Trophoblast cell (in vitro differentiated cells and primary cell): ENCODE measurements at regions not wholly inside any gene's neighbourhood (a gene's known extent, or its start where the extent isn't known, plus 50 kb on each side); places are given as distances from the start of the nearest gene placed in this dataset.

Experiments
- DNase-seq, 2 donors: peaks; one replicate each; pipeline ENCODE4 v3.0.0-alpha.2; 2016
- H2AFZ ChIP-seq: 2 replicates; pipeline ENCODE4 v1.6.1; 2013; ENCODE audit warnings: low read length, moderate library complexity, mild to moderate bottlenecking; ENCODE audit not compliant: insufficient read depth, poor library complexity
- H2AK5ac ChIP-seq: 2 replicates; pipeline ENCODE4 v1.6.1; 2013; ENCODE audit warnings: mild to moderate bottlenecking, low read length
- H2BK120ac ChIP-seq: 2 replicates; pipeline ENCODE4 v1.6.1; 2013; ENCODE audit warnings: low read length, mild to moderate bottlenecking, moderate library complexity; ENCODE audit not compliant: insufficient read depth, poor library complexity
- H2BK12ac ChIP-seq: 2 replicates; pipeline ENCODE4 v1.6.1; 2013; ENCODE audit warnings: mild to moderate bottlenecking, low read length, moderate library complexity
- H2BK5ac ChIP-seq: 2 replicates; pipeline ENCODE4 v1.6.1; 2013; ENCODE audit warnings: low read length, low read depth, moderate library complexity, mild to moderate bottlenecking; ENCODE audit not compliant: poor library complexity
- H3K14ac ChIP-seq: 2 replicates; pipeline ENCODE4 v1.6.1; 2013; ENCODE audit warnings: mild to moderate bottlenecking, low read length
- H3K18ac ChIP-seq: 2 replicates; pipeline ENCODE4 v1.6.1; 2013; ENCODE audit warnings: mild to moderate bottlenecking, low read length
- H3K23ac ChIP-seq: 2 replicates; pipeline ENCODE4 v1.6.1; 2013; ENCODE audit warnings: low read length
- H3K27ac ChIP-seq: 2 replicates; pipeline ENCODE4 v1.5.1; 2013; ENCODE audit warnings: low read depth, mild to moderate bottlenecking, inconsistent platforms, low read length, moderate library complexity
- H3K27me3 ChIP-seq: 2 replicates; pipeline ENCODE4 v1.6.1; 2013; ENCODE audit warnings: inconsistent platforms, mild to moderate bottlenecking, low read length, moderate library complexity; ENCODE audit not compliant: insufficient read depth
- H3K36me3 ChIP-seq, 2 experiments: 1 replicate in 1 of 2; 2 replicates in 1 of 2; pipeline ENCODE4 v1.6.1; 2013; ENCODE audit warnings: low read length in 2 of 2, mild to moderate bottlenecking in 2 of 2, moderate library complexity in 1 of 2; ENCODE audit not compliant: insufficient read depth in 2 of 2, control insufficient read depth in 1 of 2
- H3K4ac ChIP-seq: 2 replicates; pipeline ENCODE4 v1.6.1; 2013; ENCODE audit warnings: low read depth, mild to moderate bottlenecking, low read length, moderate library complexity
- H3K4me1 ChIP-seq, 2 experiments: 1 replicate in 1 of 2; 2 replicates in 1 of 2; pipeline ENCODE4 v1.6.1; 2013; ENCODE audit warnings: low read length in 2 of 2, mild to moderate bottlenecking in 2 of 2, moderate library complexity in 1 of 2; ENCODE audit not compliant: insufficient read depth in 2 of 2, control insufficient read depth in 1 of 2
- H3K4me2 ChIP-seq: 2 replicates; pipeline ENCODE4 v1.6.1; 2013; ENCODE audit warnings: inconsistent platforms, mild to moderate bottlenecking, low read length, moderate library complexity
- H3K4me3 ChIP-seq: 2 replicates; pipeline ENCODE4 v1.5.1; 2013; ENCODE audit warnings: mild to moderate bottlenecking, low read depth, low read length, inconsistent platforms
- H3K79me1 ChIP-seq: one replicate; pipeline ENCODE4 v1.6.1; 2013; ENCODE audit warnings: low read length
- H3K79me2 ChIP-seq: 2 replicates; pipeline ENCODE4 v1.6.1; 2013; ENCODE audit warnings: low read length, mild to moderate bottlenecking; ENCODE audit not compliant: control insufficient read depth, insufficient read depth, poor library complexity
- H3K9ac ChIP-seq: 2 replicates; pipeline ENCODE4 v1.6.1; 2013; ENCODE audit warnings: mild to moderate bottlenecking, low read length
- H3K9me3 ChIP-seq: 2 replicates; pipeline ENCODE4 v1.6.1; 2013; ENCODE audit warnings: low read depth, mild to moderate bottlenecking, control low read depth, inconsistent platforms, low read length; ENCODE audit not compliant: insufficient read depth
- H4K12ac ChIP-seq: 2 replicates; pipeline ENCODE4 v1.6.1; 2013; ENCODE audit warnings: low read depth, mild to moderate bottlenecking, low read length, moderate library complexity
- H4K8ac ChIP-seq: 2 replicates; pipeline ENCODE4 v1.6.1; 2013; ENCODE audit warnings: low read depth, mild to moderate bottlenecking, low read length, moderate library complexity
- H4K91ac ChIP-seq: one replicate; pipeline ENCODE4 v1.6.1; 2013; ENCODE audit warnings: low read depth, mild to moderate bottlenecking, low read length, moderate library complexity
- WGBS: extraction: QIAGEN DNeasy Blood & Tissue Kit; methylation state at CpG from one replicate; pipeline ENCODE4 v1.1.7; 2013; ENCODE audit warnings: missing lambda C conversion rate; ENCODE audit not compliant: insufficient read length, insufficient coverage; ENCODE audit errors: extremely low coverage; 5-methylcytosine and 5-hydroxymethylcytosine counted together

GRCh38 chr13:60981407-60981806, 434.2 kb downstream of the PCDH20 start:
- Histone ChIP-seq H3K79me1 (no peaks in the 10 kb centered on the region), H3K36me3 (no peaks in the 10 kb centered on the region), H3K79me2 (no peaks in the 10 kb centered on the region), H3K18ac (no peak overlapping the region), H2BK12ac (no peak overlapping the region), H3K27me3 (no peaks in the 10 kb centered on the region), H3K4me3 (no peak overlapping the region), H3K4me1 (no peaks in the 10 kb centered on the region), H2AFZ (no peak overlapping the region), H3K14ac (no peak overlapping the region), H3K4ac (no peak overlapping the region), H2AK5ac (no peak overlapping the region), H2BK120ac (no peak overlapping the region), H4K8ac (no peak overlapping the region), H3K23ac (no peak overlapping the region), H2BK5ac (no peak overlapping the region), H3K9ac (no peak overlapping the region), H3K9me3 (peaks cover 2% of the 10 kb centered on the region), H4K91ac (no peak overlapping the region), H3K27ac (no peak overlapping the region), H3K4me2 (no peak overlapping the region), H4K12ac (no peak overlapping the region)
- DNase-seq, result no peak
- no CpG with 5 or more reads among the region's 3 CpGs for WGBS

DNA sequence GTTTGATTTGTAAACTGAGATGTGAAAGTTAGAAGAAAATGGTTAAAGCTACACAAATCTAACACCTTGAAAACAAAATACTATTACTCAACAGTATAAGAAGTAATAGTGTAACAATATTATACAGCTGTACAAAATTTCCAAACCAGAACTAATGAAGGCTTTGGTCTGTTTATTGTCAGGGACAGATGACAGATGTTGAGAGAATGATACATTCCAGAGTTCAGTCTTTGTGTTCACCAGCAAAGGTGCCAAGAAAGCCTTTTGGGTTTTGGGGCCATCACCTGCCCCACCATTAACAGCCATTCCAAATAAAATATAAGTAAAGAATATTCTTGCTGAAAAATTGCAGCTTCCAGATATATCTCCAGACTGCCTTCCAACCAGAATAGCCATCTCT, 439.3 kb downstream of the PCDH20 start:
- Histone ChIP-seq H3K27me3 (no peaks in the 10 kb centered on the region), H3K23ac (no peak overlapping the region)
- DNase-seq, result no peak

DNA sequence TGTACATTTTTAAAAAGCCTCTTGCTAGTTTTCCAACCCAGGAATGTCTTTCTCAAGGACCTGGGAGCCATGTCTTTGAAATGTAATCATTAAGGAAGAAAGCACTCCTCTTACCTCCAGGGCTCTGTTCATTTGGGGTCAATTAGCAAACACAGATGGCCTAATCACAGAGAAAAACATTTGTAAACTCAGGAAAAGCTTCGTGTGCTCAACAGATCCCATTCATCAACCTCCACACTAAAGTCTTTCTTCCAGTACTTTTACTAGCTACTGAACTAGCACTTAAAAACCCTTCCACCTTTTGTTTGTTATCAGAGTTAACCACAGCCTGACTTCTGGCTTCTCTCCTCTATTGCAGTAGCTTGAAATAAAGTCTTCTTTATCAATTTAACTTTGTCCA, 441.4 kb downstream of the PCDH20 start:
- H4K91ac ChIP-seq, result no peak overlapping the region
- H3K14ac ChIP-seq, result no peak overlapping the region
- H3K36me3 ChIP-seq, result no peaks in the 10 kb centered on the region
- H2BK5ac ChIP-seq, result no peak overlapping the region
- no peak overlapping the region for H2BK12ac ChIP-seq
- H3K4ac ChIP-seq, result no peak overlapping the region
- peaks cover 2% of the 10 kb centered on the region for H3K79me1 ChIP-seq
- no CpG with 5 or more reads among the region's 1 CpG for WGBS
- no peak overlapping the region for H4K12ac ChIP-seq
- H4K8ac ChIP-seq, result no peak overlapping the region
- H3K79me2 ChIP-seq, result no peaks in the 10 kb centered on the region
- H3K9me3 ChIP-seq, result no peaks in the 10 kb centered on the region
- no peak overlapping the region for H3K18ac ChIP-seq
- H2AFZ ChIP-seq, result no peak overlapping the region
- no peak overlapping the region for H3K9ac ChIP-seq
- no peak overlapping the region for H3K23ac ChIP-seq
- peak overlapping the region; percentile 59 for H3K27ac ChIP-seq
- H2BK120ac ChIP-seq, result no peak overlapping the region
- DNase-seq, result no peak
- no peak overlapping the region for H3K4me3 ChIP-seq
- H3K4me1 ChIP-seq, result no peaks in the 10 kb centered on the region
- H2AK5ac ChIP-seq, result no peak overlapping the region
- no peaks in the 10 kb centered on the region for H3K27me3 ChIP-seq
- no peak overlapping the region for H3K4me2 ChIP-seq

More for the DNA sequence above, 439.3 kb downstream of the PCDH20 start:
- no peak overlapping the region for H3K9ac ChIP-seq
- no peak overlapping the region for H2AK5ac ChIP-seq
- no peaks in the 10 kb centered on the region for H3K4me1 ChIP-seq
- H3K79me1 ChIP-seq, result peaks cover 2% of the 10 kb centered on the region
- H3K9me3 ChIP-seq, result peaks cover 2% of the 10 kb centered on the region
- no peak overlapping the region for H2AFZ ChIP-seq
- no peak overlapping the region for H4K91ac ChIP-seq
- H3K36me3 ChIP-seq, result no peaks in the 10 kb centered on the region
- no peak overlapping the region for H3K4ac ChIP-seq
- H2BK12ac ChIP-seq, result no peak overlapping the region
- no peak overlapping the region for H3K4me2 ChIP-seq
- no peak overlapping the region for H4K8ac ChIP-seq
- H3K4me3 ChIP-seq, result no peak overlapping the region
- no peak overlapping the region for H3K14ac ChIP-seq
- H4K12ac ChIP-seq, result no peak overlapping the region
- H3K79me2 ChIP-seq, result no peaks in the 10 kb centered on the region
- no peak overlapping the region for H2BK120ac ChIP-seq
- H3K27ac ChIP-seq, result no peak overlapping the region
- H2BK5ac ChIP-seq, result no peak overlapping the region
- no peak overlapping the region for H3K18ac ChIP-seq

GRCh38 chr13:60973529-60973928, 442.1 kb downstream of the PCDH20 start:
- no peaks in the 10 kb centered on the region for H3K9me3 ChIP-seq
- no peaks in the 10 kb centered on the region for H3K27me3 ChIP-seq
- H3K9ac ChIP-seq, result no peak overlapping the region
- no peak overlapping the region for H4K91ac ChIP-seq
- H3K18ac ChIP-seq, result no peak overlapping the region
- H3K79me1 ChIP-seq, result peaks cover 2% of the 10 kb centered on the region
- H2BK120ac ChIP-seq, result no peak overlapping the region
- no peak for DNase-seq
- no peaks in the 10 kb centered on the region for H3K36me3 ChIP-seq
- no peak overlapping the region for H3K14ac ChIP-seq
- no peak overlapping the region for H3K4me3 ChIP-seq
- H3K23ac ChIP-seq, result no peak overlapping the region
- no peak overlapping the region for H2AFZ ChIP-seq
- no peak overlapping the region for H4K8ac ChIP-seq
- no peak overlapping the region for H2AK5ac ChIP-seq
- no peak overlapping the region for H2BK12ac ChIP-seq
- no peak overlapping the region for H4K12ac ChIP-seq
- H3K4me2 ChIP-seq, result no peak overlapping the region
- no peak overlapping the region for H2BK5ac ChIP-seq
- no peak overlapping the region for H3K27ac ChIP-seq
- H3K79me2 ChIP-seq, result no peaks in the 10 kb centered on the region
- no peaks in the 10 kb centered on the region for H3K4me1 ChIP-seq
- no CpG with 5 or more reads among the region's 6 CpGs for WGBS
- H3K4ac ChIP-seq, result no peak overlapping the region
